HG02885 (cell line): ENCODE measurements at regions not wholly inside any gene's neighbourhood (a gene's known extent, or its start where the extent isn't known, plus 50 kb on each side); places are given as distances from the start of the nearest gene placed in this dataset.
A peak's percentile ranks its signal among the peaks of the same experiment; 100 is the strongest.

ENCODE experiments used
- ATAC-seq: cut with Tn5 transposase; IDR thresholded peaks from one replicate; pipeline ENCODE4 v1.9.1; 2021; ENCODE audit warnings: mild to moderate bottlenecking; ENCODE audit not compliant: unreplicated experiment, poor library complexity

- ATAC-seq, result no peak
These were observed 107.5 kb upstream of the SESN3 start for GRCh38 chr11:95338430-95338991.

GRCh38 chr11:95337972-95338429, 107.0 kb upstream of the SESN3 start:
- peak; percentile 15 for ATAC-seq

GRCh38 chr11:95337175-95337957, 106.4 kb upstream of the SESN3 start:
- ATAC-seq, result peak; percentile 78

- ATAC-seq, result no peak
These were observed 105.0 kb upstream of the SESN3 start for GRCh38 chr11:95335989-95336388.

GRCh38 chr11:95331161-95331560, 100.2 kb upstream of the SESN3 start:
- ATAC-seq, result no peak

- no peak for ATAC-seq
These were observed 99.3 kb upstream of the SESN3 start for GRCh38 chr11:95330302-95330701.

- no peak for ATAC-seq
These were observed 96.4 kb upstream of the SESN3 start for GRCh38 chr11:95327273-95327948.

- ATAC-seq, result no peak
These were observed 94.8 kb upstream of the SESN3 start for GRCh38 chr11:95325777-95326258.

GRCh38 chr11:95324826-95325225, 93.8 kb upstream of the SESN3 start:
- ATAC-seq, result peak; percentile 57

- no peak for ATAC-seq
These were observed 91.5 kb upstream of the SESN3 start for GRCh38 chr11:95322539-95322938.

- ATAC-seq, result no peak
These were observed 87.5 kb upstream of the SESN3 start for GRCh38 chr11:95318498-95318897.

GRCh38 chr11:95308512-95309035, 77.6 kb upstream of the SESN3 start:
- ATAC-seq, result no peak

- ATAC-seq, result no peak
These were observed 76.3 kb upstream of the SESN3 start for GRCh38 chr11:95307286-95307685.

- no peak for ATAC-seq
These were observed 75.8 kb upstream of the SESN3 start for GRCh38 chr11:95306801-95307200.

- no peak for ATAC-seq
These were observed 75.1 kb upstream of the SESN3 start for GRCh38 chr11:95306123-95306522.

- ATAC-seq, result no peak
These were observed 74.7 kb upstream of the SESN3 start for GRCh38 chr11:95305705-95306104.

- peak; percentile 82 for ATAC-seq
These were observed 73.8 kb upstream of the SESN3 start for GRCh38 chr11:95304777-95305176.

- no peak for ATAC-seq
These were observed 71.2 kb upstream of the SESN3 start for GRCh38 chr11:95302211-95302610.

- no peak for ATAC-seq
These were observed 70.5 kb upstream of the SESN3 start for GRCh38 chr11:95301474-95301873.

GRCh38 chr11:95299078-95299679, 68.2 kb upstream of the SESN3 start:
- no peak for ATAC-seq
